HAP-1 (cell line): ENCODE measurements at regions not wholly inside any gene's neighbourhood (a gene's known extent, or its start where the extent isn't known, plus 50 kb on each side); places are given as distances from the start of the nearest gene placed in this dataset.
"Not testable (repeated sequence)": the region's sequence is repeated elsewhere in the genome, so short reads cannot be mapped to it uniquely, and the experiment has no call there.

Experiments
- DNase-seq, 2 experiments: peaks; one replicate each; pipeline ENCODE4 v3.0.0-alpha.2; 2016 to 2020; ENCODE audit warnings: low spot score in 2 of 2
- H3K27me3 ChIP-seq: fragments of 250-450 bp; sonication (Bioruptor Pico); 2 replicates; pipeline ENCODE4 v1.5.1; 2020; ENCODE audit warnings: low read depth, mild to moderate bottlenecking, moderate library complexity
- H3K36me3 ChIP-seq: fragments of 250-450 bp; sonication (Bioruptor Pico); replicated peaks from 2 replicates; pipeline ENCODE4 v1.5.1; 2020; ENCODE audit warnings: mild to moderate bottlenecking
- H3K4me1 ChIP-seq: fragments of 250-450 bp; sonication (Bioruptor Pico); 2 replicates; pipeline ENCODE4 v1.5.1; 2020; ENCODE audit warnings: mild to moderate bottlenecking
- H3K4me3 ChIP-seq: fragments of 250-450 bp; sonication (Bioruptor Pico); 2 replicates; pipeline ENCODE4 v1.5.1; 2020; ENCODE audit warnings: mild to moderate bottlenecking, moderate library complexity
- H3K9me3 ChIP-seq: fragments of 250-450 bp; sonication (Bioruptor Pico); 2 replicates; pipeline ENCODE4 v1.5.1; 2020; ENCODE audit warnings: mild to moderate bottlenecking, moderate library complexity
- in situ Hi-C: fragments of 300-500 bp; cut with MboI; formaldehyde crosslinking; loops from 3 replicates; pipeline ENCODE4 v1.14.3; 2020; ENCODE audit warnings: low sequenced_read_pairs, inconsistent platforms, mixed read lengths

DNA sequence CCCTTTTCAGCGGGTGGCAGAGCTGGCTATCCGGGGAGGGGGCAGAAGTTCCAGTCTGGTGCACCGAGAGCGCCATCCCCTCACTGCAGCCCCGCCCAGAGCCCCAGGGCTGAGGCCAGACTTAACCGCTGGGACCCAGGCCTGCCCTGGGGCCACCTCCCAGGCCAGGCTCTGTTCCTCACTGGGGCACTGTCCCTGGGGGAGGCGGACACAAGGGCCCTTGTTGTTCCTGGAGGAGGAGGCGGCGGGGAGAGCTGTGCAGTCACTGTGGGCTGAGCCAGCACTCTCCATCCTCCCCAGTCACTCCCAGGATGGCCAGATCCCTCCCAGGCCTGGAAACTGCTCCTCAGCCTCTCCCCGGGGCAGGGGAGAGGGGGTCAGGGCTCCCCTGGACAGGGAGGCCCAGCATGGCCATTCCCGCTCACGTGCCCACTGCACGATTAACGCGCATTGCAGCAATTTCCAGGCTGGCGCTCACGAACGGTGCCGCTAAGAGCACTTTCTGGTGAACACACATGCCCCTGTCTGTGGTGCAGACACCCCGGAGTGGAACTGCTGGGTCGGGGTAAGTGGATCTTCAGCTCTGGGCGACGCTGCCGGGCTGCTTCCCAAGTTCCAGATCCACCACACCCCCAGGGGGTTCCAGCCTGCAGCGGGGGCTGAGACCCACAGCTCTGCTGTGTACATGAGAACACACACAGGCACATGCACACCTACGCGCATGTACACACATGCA, 89.8 kb upstream of the SFSWAP start:
- in situ Hi-C loops, result no loop called here
- peaks cover 21% of the 10 kb centered on the region for H3K27me3 ChIP-seq
- no peak for DNase-seq
- no peak overlapping the region for H3K4me3 ChIP-seq
- no peaks in the 10 kb centered on the region for H3K9me3 ChIP-seq
- H3K4me1 ChIP-seq, result no peaks in the 10 kb centered on the region
- H3K36me3 ChIP-seq, result no peaks in the 10 kb centered on the region

GRCh38 chr12:131621701-131622421, 89.0 kb upstream of the SFSWAP start:
- no peaks in the 10 kb centered on the region for H3K4me1 ChIP-seq
- no peaks in the 10 kb centered on the region for H3K9me3 ChIP-seq
- no peaks in the 10 kb centered on the region for H3K36me3 ChIP-seq
- in situ Hi-C loops, result no loop called here
- no peak for DNase-seq
- H3K27me3 ChIP-seq, result peaks cover 21% of the 10 kb centered on the region
- H3K4me3 ChIP-seq, result no peak overlapping the region

GRCh38 chr12:131622422-131622955, 88.4 kb upstream of the SFSWAP start:
- H3K4me1 ChIP-seq, result no peaks in the 10 kb centered on the region
- H3K27me3 ChIP-seq, result peaks cover 16% of the 10 kb centered on the region
- no peaks in the 10 kb centered on the region for H3K9me3 ChIP-seq
- no peaks in the 10 kb centered on the region for H3K36me3 ChIP-seq
- in situ Hi-C loops, result no loop called here
- no peak overlapping the region for H3K4me3 ChIP-seq
- no peak for DNase-seq

- in situ Hi-C loops, H3K9me3 ChIP-seq, H3K4me3 ChIP-seq, H3K4me1 ChIP-seq, H3K27me3 ChIP-seq, H3K36me3 ChIP-seq: not testable (repeated sequence)
- peak in 1 of 2 experiments; percentile 57 for DNase-seq
Observed at GRCh38 chr12:131623404-131624368, 87.2 kb upstream of the SFSWAP start.

GRCh38 chr12:131624369-131624739, 86.5 kb upstream of the SFSWAP start:
- H3K36me3 ChIP-seq, H3K4me3 ChIP-seq, H3K27me3 ChIP-seq, in situ Hi-C loops, DNase-seq, H3K9me3 ChIP-seq, H3K4me1 ChIP-seq: not testable (repeated sequence)

DNA sequence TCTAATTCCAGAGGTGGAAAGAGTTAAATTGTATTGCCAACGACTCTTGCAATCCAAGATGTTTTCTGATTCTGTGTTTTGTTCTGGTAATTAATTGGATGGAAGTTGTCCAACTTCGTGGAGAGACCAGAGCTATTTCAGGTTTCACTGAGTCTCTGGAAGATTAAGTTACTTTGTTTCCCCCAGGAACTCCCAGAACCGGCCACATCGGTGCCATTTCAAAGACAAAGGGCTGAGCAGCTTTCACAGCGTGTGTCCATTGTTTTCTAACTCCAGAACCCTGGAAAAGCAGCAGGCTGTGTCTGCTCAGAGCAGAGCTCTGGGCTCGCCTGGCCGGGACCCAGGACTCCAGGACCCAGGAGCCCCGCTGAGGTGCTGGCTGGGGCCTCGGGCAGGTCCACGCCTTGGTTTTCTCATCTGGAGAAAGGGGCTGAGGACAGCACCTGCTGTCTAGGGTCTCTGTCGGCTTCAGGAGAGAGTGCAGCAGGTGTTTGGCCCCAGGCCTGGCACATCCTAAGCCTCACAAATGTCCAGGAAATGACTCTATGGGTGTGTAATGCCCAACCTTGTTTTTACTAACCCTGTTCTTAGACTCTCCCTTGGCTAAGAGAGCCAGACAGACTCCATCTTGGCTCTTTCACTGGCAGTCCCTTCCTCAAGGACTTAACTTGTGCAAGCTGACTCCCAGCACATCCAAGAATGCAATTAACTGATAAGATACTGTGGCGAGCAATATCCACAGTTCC, 86.0 kb upstream of the SFSWAP start:
- in situ Hi-C loops, result not testable (repeated sequence)

GRCh38 chr12:131625966-131626722, 84.7 kb upstream of the SFSWAP start:
- H3K36me3 ChIP-seq, DNase-seq, H3K4me1 ChIP-seq, H3K4me3 ChIP-seq, in situ Hi-C loops, H3K9me3 ChIP-seq, H3K27me3 ChIP-seq: not testable (repeated sequence)

More for the DNA sequence above, 86.0 kb upstream of the SFSWAP start:
- H3K27me3 ChIP-seq, H3K4me3 ChIP-seq, DNase-seq, H3K4me1 ChIP-seq, H3K36me3 ChIP-seq, H3K9me3 ChIP-seq: not testable (repeated sequence)

DNA sequence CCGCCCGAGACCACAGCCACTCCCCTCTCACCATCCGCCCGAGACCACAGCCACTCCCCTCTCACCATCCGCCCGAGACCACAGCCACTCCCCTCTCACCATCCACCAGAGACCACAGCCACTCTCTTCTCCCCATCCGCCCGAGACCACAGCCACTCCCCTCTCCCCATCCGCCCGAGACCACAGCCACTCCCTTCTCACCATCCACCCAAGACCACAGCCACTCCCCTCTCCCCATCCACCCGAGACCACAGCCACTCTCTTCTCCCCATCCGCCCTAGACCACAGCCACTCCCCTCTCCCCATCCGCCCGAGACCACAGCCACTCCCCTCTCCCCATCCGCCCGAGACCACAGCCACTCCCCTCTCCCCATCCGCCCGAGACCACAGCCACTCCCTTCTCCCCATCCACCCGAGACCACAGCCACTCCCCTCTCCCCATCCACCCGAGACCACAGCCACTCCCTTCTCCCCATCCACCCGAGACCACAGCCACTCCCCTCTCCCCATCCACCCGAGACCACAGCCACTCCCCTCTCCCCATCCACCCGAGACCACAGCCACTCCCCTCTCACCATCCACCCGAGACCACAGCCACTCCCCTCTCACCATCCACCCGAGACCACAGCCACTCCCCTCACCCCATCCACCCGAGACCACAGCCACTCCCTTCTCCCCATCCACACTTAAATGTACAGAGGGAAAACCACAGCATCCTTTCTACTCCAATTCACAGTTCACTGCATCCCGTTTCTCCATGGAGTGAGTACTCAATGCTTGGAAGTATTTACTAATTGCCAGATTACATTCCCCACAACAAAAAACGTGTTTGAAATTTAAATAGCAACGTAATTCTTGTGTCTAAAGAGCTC, 83.5 kb upstream of the SFSWAP start:
- H3K36me3 ChIP-seq, DNase-seq, H3K4me3 ChIP-seq, H3K4me1 ChIP-seq, in situ Hi-C loops, H3K27me3 ChIP-seq, H3K9me3 ChIP-seq: not testable (repeated sequence)

DNA sequence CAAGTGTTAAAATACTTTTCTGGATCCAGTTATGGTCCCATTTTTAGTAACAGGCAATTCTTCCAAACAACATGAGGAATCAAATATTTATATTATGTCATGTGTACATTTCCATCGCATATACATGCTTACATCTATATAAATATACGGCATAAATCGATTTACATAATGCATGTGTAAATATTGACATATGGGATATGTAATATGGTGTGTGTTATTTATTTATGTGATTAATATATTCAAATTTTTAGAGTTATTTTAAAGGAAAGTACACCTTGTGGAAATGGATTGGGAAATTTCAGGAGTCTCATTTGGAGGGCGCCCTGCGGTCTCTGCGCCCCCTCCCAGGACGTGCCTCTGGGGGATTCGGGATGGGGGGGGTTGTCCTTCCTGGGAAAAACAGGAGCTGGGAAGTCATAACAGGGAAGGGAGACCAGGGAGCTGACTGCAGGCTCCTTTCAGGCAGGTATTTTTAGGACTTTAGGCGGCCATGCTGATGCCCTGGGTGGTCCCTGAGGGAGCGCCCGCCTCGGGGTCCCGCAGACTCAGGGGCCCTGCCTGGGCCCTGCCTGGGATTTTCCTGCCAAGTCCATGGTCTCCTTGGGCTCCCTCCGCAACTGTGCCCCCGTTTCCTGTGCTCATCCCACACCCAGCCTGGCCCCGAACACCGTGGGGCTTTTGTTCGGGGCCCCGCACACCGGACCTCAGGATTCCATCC, 82.7 kb upstream of the SFSWAP start:
- Histone ChIP-seq H3K27me3 (no peaks in the 10 kb centered on the region), H3K4me3 (no peak overlapping the region), H3K9me3 (no peaks in the 10 kb centered on the region), H3K36me3 (no peaks in the 10 kb centered on the region), H3K4me1 (no peaks in the 10 kb centered on the region)
- in situ Hi-C loops, result no loop called here
- DNase-seq, result no peak

GRCh38 chr12:131628766-131629448, 82.0 kb upstream of the SFSWAP start:
- Histone ChIP-seq H3K9me3 (no peaks in the 10 kb centered on the region), H3K36me3 (no peaks in the 10 kb centered on the region), H3K27me3 (no peaks in the 10 kb centered on the region), H3K4me3 (no peak overlapping the region), H3K4me1 (no peaks in the 10 kb centered on the region)
- no peak for DNase-seq
- in situ Hi-C loops, result no loop called here

DNA sequence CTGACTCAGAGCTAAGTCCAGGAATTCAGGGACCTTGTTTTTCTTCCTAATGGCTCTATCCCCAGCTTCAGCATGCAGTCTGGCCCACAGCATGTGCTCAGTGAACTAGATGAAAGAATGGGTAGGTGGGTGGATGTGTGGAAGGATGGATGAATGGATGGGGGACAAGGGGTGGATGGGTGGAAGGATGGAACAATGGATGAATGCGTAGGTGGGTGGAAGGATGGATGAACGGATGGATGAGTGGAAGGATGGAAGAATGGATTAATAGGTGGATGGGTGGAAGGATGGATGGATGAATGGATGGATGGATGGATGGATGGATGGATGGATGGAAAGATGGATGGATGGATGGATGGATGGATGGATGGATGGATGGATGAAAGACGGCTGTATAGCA, 79.7 kb upstream of the SFSWAP start:
- H3K9me3 ChIP-seq, result no peaks in the 10 kb centered on the region
- no peaks in the 10 kb centered on the region for H3K4me1 ChIP-seq
- H3K4me3 ChIP-seq, result no peak overlapping the region
- H3K36me3 ChIP-seq, result no peaks in the 10 kb centered on the region
- no peaks in the 10 kb centered on the region for H3K27me3 ChIP-seq
- no peak for DNase-seq
- in situ Hi-C loops, result no loop called here
